Renal cortical epithelial cell (primary cell): ENCODE measurements at regions not wholly inside any gene's neighbourhood (a gene's known extent, or its start where the extent isn't known, plus 50 kb on each side); places are given as distances from the start of the nearest gene placed in this dataset.
"Not testable (repeated sequence)": the region's sequence is repeated elsewhere in the genome, so short reads cannot be mapped to it uniquely, and the experiment has no call there.

Source experiments
- DNase-seq: peaks from one replicate; pipeline ENCODE4 v3.0.0-alpha.2; 2011; ENCODE audit warnings: low read depth

GRCh38 chr5:18799482-18800128 is 1165.3 kb downstream of the TAF11L14 start:
- DNase-seq = no peak

DNA sequence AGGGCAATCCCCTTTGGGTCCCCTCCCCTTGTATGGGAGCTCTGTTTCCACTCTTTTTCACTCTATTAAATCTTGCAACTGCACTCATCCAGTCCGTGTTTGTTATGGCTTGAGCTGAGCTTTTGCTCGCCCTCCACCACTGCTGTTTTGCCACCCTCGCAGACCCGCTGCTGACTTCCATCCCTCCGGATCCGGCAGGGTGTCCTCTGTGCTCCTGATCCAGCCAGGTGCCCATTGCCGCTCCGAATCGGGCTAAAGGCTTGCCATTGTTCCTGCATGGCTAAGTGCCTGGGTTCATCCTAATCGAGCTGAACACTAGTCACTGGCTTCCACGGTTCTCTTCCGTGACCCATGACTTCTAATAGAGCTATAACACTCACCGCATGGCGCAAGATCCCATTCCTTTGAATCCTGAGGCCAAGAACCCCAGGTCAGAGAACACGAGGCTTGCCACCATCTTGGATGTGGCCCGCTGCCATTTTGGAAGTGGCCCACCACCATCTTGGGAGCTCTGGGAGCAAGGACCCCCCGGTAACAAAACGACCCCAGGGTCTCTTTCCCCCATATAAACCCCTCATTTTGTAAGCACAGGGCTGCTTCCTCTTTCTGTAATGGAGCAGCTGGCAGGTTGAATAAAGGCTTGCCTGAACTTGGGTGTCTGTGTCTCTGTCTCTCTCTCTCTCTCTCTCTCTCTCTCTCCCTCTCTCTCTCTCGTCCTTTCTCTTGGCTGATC is 1166.2 kb downstream of the TAF11L14 start:
- no peak for DNase-seq

GRCh38 chr5:18801413-18801812 is 1167.2 kb downstream of the TAF11L14 start:
- not testable (repeated sequence) for DNase-seq

DNA sequence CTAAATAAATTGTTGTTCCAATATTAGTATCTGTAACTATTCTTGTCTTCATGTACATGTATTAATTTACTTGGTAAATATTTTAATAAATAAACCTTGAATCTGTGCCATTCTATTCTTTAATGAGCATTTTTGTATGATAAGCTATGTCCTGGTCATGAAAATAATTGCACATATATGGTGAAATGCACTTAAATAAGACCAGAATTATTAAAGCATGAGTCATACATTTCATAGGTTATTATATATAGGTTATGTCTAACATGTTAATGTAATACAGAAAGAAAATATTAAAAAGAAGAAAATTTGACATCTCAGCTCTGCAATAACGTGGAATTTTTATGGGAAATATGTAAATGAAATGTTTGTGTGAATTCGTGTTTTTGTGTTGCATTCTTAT is 1168.1 kb downstream of the TAF11L14 start:
- no peak for DNase-seq

DNA sequence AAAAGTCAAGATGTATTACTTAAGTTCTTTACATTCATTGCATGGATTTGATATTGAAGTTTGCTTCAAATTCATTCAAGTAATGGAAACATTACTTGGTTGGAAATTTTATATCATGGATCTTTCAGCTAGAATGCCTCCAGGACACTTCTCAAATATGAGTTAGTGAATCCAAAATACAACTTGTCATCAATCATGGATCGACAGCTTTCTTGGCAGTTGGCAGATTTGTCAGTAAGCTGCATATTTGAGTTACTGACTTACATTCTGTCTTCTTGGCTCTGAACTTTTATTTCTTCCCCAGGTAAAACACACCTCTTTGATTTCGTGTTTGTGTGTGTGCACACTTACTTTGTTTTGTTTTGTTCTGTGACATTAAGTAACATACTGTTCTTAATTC is 1171.1 kb downstream of the TAF11L14 start:
- no peak for DNase-seq

DNA sequence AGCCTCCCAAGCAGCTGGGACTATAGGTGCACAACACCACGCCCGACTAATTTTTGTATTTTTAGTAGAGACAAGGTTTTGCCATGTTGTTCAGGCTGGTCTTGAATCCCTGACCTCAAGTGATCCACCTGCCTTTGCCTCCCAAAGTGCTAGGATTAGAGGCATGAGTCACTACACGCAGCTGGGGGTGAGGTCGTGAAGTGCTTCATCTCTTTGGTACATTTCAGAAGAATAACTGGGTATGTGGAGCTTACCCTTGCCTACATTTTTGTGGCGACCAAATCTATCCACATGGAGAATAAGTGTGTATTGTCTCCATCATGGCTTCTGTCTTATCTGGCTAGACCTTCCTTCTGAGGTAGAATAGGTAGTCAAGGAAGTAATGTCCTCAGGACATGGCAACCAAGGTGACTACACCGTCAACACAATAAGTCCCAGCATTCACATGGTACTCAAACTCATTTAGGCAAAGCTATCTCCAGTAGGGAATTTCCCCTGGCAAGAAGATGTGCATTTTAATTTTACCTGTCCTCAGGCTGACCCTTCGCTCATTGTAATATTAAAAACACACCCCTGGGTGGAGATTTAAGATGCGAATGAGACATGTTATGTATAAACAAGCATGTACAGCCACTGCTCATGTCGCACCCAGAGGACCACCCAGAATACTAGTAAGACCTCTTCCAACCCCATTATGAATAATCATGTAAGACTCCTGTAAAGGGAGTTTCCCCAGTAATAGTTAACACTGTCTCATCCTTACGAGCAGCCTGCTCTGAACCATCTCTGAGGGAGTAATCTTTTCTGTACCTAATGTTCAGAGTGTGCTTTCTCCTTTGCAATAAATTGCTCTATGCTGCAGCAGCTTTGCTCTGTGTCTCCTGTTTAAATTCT is 1173.2 kb downstream of the TAF11L14 start:
- DNase-seq = no peak

GRCh38 chr5:18811661-18812060 is 1176.3 kb downstream of the CDH18 start:
- DNase-seq = no peak

GRCh38 chr5:18828351-18828750 is 1159.6 kb downstream of the CDH18 start:
- DNase-seq = no peak

- DNase-seq = no peak
Observed at GRCh38 chr5:18829539-18829938, 1158.5 kb downstream of the CDH18 start.

DNA sequence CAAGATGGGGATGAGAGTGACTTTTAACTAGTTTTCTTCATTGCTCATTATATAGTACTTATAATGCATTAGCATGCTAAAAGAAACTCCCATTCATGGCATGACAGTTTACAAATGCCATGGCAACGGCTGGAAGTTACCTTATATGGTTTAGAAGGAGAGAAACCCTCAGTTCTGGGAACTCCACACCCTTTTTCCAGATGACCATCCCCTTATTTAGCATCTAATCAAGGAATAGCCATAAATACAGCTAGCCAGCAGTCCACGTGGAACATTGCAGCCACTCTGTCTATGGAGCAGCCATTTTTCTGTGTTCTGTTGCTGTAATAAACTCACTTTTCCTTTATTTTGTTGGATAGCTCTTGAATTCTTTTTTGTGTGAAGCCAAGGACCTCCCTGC is 1137.8 kb downstream of the CDH18 start:
- DNase-seq = no peak

DNA sequence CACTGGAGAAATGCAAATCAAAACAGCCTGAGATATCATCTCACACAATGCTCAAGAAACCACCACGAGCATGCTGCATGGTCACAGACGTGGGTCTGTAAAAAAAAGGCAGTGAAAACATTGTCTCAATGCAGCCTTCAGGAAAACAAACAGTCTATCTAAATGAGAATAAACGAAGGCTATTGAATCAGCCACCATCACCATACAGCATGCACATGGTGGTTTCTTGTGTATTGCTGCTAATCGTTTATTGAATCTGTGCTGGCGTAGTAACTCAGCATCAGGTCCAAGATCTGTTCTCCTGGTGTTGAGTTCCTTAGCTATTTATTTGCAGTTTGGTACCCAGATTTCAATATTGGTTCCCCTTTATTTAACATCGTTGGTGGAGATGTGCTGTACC is 1115.0 kb downstream of the CDH18 start:
- no peak for DNase-seq

DNA sequence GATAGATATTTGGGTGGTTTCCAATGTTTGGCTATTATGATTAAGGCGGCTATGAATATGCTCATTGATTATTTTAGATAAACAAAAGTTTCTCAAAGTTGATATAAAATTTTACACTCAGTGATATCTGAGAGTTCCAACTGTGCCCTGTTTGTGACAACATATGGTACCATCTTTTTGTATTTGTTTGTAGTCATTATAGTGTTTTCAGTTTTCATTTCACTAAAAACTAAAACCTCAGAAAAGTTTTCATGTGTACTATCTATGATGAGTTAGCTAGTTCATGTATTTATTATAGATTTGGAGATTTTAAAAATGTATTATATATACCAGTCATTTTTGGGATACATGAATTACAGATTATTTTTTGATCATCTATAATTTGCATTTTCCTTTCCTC is 1111.4 kb downstream of the CDH18 start:
- DNase-seq = no peak

GRCh38 chr5:18881615-18882014 is 1106.4 kb downstream of the CDH18 start:
- DNase-seq = no peak

GRCh38 chr5:18882154-18882553 is 1105.8 kb downstream of the CDH18 start:
- DNase-seq = no peak

DNA sequence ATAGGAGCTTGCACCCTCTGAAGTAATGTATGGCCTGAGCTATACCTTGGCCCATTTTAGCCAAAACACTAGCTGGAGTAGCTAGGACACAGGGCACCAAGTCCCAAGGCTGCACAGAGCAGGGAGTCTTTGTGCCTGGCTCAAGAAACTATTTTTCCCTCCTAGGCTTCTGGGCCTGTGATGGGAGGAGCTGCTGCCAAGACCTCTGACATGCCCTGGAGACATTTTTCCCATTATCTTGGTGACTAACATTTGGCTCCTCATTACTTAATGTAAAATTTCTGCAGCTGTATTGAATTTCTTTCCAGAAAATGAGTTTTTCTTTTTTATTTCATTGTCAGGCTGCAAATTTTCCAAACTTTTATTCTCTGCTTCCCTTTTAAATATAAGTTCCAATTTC is 1099.2 kb downstream of the CDH18 start:
- DNase-seq = no peak

GRCh38 chr5:18900644-18901043 is 1087.4 kb downstream of the CDH18 start:
- DNase-seq = no peak

GRCh38 chr5:18920966-18921365 is 1067.0 kb downstream of the CDH18 start:
- no peak for DNase-seq

DNA sequence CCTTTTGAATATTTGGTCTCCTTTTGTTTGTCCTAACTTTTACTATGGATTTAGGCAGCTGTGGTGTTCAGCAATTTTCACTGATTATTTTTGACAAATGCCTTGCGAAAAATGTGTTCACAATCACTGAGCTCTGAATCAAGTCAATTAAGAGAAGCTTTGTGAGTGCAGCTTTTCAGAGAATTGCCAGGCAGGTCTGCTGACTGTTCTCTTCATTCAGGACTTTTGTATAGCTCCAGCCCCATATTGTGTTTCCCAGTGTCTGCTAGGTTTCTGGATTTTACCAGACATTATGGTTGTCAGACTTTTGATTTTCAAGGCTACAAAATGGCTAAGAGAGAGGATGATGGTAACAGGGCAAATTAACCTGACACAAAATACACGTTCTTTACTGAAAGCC is 1055.9 kb downstream of the CDH18 start:
- no peak for DNase-seq

- DNase-seq = no peak
Observed at GRCh38 chr5:18944771-18945170, 1043.2 kb downstream of the CDH18 start.

DNA sequence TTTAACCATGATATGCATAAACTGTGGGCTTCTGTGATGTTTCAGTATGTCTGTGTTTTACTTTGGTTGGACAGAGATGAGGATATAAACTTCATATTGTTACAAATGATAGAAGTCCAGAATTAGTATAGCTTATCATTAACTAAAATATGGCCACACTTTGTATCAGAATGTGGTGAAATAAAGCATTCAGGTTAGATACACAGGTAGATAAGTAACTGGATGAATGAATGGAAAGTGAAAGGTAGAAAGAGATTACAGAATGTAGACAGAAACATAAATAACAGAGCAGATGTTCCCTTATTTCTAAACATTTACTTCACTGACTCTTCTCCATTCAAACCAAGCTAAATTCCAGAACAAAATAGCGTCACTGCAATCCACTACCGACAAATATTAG is 1033.8 kb downstream of the CDH18 start:
- no peak for DNase-seq

DNA sequence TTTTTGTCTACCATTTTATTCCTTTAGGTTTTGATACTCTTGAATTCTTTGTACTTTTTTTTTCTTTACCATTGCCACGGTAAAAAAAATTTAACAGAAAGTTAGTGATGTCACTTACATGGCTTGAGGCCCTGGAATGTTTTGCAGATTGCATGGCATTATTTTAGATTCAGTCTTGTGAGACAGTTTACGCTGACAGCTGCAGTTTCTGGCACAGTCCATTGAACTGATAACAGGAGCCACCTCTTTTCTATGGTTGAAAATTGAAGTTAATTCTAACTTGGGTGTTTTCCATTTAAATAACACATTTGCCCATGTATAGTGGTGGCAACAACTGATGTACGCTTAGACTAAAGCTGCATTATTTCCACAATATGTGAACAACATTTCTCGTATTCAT is 1028.5 kb downstream of the CDH18 start:
- no peak for DNase-seq

DNA sequence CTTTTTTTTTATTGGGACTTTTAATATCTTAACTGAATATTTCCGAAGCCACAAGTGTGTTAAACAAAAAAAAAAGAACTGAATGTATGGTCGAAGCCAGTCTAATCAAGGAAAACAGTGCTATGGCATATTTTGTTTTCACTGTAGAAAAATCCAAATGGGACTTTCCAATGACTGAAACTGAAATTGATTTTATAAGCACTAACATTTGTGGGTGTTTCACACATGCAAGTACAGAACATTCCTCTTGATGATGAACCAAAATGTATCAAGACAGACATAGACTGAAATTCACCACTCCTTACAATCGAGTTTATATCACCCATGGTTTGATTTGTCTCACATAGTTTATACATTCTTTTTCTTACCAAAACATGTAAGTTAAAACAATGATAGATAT is 1026.8 kb downstream of the CDH18 start:
- DNase-seq = no peak

GRCh38 chr5:18965893-18966292 is 1022.1 kb downstream of the CDH18 start:
- no peak for DNase-seq
